ENCODE measurements at regions not wholly inside any gene's neighbourhood (a gene's known extent, or its start where the extent isn't known, plus 50 kb on each side); places are given as distances from the start of the nearest gene placed in this dataset.
"Not testable (repeated sequence)": the region's sequence is repeated elsewhere in the genome, so short reads cannot be mapped to it uniquely, and the experiment has no call there.

DNA sequence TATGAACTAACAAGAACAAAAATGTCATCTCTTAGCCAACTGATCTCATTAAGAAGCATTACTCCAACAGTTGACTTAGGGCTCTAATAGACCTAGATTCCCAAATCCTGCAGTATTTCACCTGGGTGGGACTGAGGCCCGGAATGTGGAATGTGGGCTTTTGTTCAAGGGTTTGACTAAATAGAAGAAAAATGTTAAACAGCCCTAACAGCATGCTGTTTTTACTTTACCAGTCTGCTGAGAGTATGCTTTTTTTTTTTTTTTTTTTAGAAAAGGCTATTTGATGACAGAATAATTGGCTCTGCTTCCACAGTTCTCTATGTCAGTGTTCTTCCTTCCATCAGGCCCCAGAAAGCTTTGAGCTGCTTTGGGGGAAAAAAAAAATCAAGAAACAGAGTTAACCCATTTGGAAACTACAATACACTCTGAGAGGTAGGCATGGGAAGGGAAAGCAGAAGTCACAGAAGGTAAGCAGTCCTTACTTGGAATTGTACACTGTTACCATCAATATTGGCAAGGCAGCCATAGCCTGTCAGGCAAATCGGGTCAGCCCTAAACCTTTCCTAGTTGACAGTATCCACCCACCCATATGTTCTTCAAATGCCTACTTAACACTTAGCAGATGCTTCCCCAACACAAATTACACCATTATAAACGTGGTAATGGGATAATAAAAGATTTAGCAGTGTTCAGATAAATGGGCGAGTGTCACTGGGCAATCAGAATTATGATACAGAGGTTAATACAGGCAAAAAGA lies 224.2 kb downstream of the CNTN3 start:
- CTCF ChIA-PET, result no interaction called here
- Histone ChIP-seq H3K36me3 (ENCODE audit: control insufficient read depth in 2 of 3, insufficient read depth in 3 of 3, low read length in 3 of 3) (no peaks in the 10 kb centered on the region), H3K27ac (ENCODE audit: low read depth, low read length) (no peak overlapping the region), H3K9me3 (ENCODE audit: control insufficient read depth in 2 of 3, low read length in 3 of 3) (no peaks in the 10 kb centered on the region), H3K4me1 (ENCODE audit: control insufficient read depth in 2 of 2, insufficient read depth in 2 of 2, low read length in 2 of 2) (no peaks in the 10 kb centered on the region), H3K27me3 (ENCODE audit: control insufficient read depth in 2 of 2, insufficient read depth in 2 of 2, low read length in 2 of 2) (no peaks in the 10 kb centered on the region), H3K4me3 (ENCODE audit: low read length) (no peak overlapping the region)
- Mint-ChIP-seq H3K36me3 (no peaks in the 10 kb centered on the region), H3K9me3 (peaks cover 1 to 18% (median 6%) of the 10 kb centered on the region in 11 donors), H3K27me3 (no peaks in the 10 kb centered on the region), H3K27ac (no peak overlapping the region), H3K4me3 (no peak overlapping the region), H3K4me1 (no peaks in the 10 kb centered on the region)
- POLR2A ChIA-PET, result no interaction called here
- ATAC-seq, result no peak
- intact Hi-C loops (cut with micrococcal nuclease), result no loop called here
- DNase-seq, result no peak

DNA sequence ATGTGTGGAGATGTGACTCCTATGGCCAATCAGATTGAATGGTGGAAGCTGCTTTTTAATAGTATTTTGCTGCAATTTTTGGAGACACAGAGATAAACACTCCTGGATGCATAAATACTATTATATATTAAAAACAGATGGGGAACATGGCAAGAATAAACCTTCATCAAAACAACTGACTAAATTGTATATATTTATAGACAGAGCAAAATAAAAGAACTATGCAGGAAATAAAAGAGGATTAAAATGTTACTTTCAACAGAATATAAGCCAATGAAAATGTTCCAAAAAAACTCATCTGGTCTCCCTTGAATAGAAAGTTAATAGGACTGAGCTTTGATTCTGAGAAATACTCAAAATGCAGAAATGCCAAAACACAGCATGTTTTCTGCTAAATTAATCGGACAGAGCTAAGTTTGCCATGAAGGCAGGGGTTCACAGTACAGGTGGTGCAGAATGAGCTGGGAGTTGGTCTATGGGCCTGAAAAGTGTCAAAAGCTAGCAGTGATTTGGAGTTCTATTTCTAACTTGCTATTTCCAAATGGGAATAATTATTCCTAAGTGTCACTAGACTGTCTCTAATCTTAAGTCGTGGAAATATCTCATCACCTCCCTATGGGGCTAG lies 227.2 kb downstream of the CNTN3 start:
- Mint-ChIP-seq H3K4me3 (no peak overlapping the region), H3K4me1 (no peaks in the 10 kb centered on the region), H3K27ac (no peak overlapping the region), H3K36me3 (no peaks in the 10 kb centered on the region), H3K27me3 (no peaks in the 10 kb centered on the region), H3K9me3 (peaks cover 0 to 8% (median 4%) of the 10 kb centered on the region in 11 donors)
- no peaks in the 10 kb centered on the region for H3K9me3 ChIP-seq (ENCODE audit: control insufficient read depth in 2 of 3, low read length in 3 of 3)
- no peak overlapping the region for H3K4me3 ChIP-seq (ENCODE audit: low read length)
- intact Hi-C loops (cut with micrococcal nuclease), result no loop called here
- no peaks in the 10 kb centered on the region for H3K27me3 ChIP-seq (ENCODE audit: control insufficient read depth in 2 of 2, insufficient read depth in 2 of 2, low read length in 2 of 2)
- DNase-seq, result no peak
- POLR2A ChIA-PET, result no interaction called here
- H3K36me3 ChIP-seq (ENCODE audit: control insufficient read depth in 2 of 3, insufficient read depth in 3 of 3, low read length in 3 of 3), result no peaks in the 10 kb centered on the region
- CTCF ChIA-PET, result no interaction called here
- no peaks in the 10 kb centered on the region for H3K4me1 ChIP-seq (ENCODE audit: control insufficient read depth in 2 of 2, insufficient read depth in 2 of 2, low read length in 2 of 2)
- H3K27ac ChIP-seq (ENCODE audit: low read depth, low read length), result no peak overlapping the region
- no peak for ATAC-seq

DNA sequence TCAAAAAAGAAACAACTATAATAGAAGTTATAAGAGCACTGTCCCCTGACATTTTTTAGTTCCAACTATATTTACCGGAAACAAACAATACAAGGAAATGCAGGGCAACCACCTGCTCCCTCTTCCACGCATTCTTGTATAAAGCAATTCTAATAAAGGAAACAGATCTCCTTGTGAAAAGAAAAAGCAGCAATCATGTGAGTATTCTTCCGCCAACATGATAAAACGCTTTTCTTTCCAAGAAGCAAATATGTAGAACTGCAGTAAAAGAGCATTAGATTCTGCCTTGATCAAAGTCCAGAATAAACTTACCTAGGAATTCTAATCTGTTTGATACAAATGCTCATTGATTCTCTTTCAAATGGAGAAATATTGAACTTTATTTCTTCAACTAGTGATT lies 230.3 kb downstream of the CNTN3 start:
- no peaks in the 10 kb centered on the region for H3K27me3 ChIP-seq (ENCODE audit: control insufficient read depth in 2 of 2, insufficient read depth in 2 of 2, low read length in 2 of 2)
- H3K9me3 Mint-ChIP-seq, result peaks cover 0 to 13% (median 4%) of the 10 kb centered on the region in 11 donors
- no peaks in the 10 kb centered on the region for H3K36me3 ChIP-seq (ENCODE audit: control insufficient read depth in 2 of 3, insufficient read depth in 3 of 3, low read length in 3 of 3)
- ATAC-seq, result no peak
- H3K4me1 ChIP-seq (ENCODE audit: control insufficient read depth in 2 of 2, insufficient read depth in 2 of 2, low read length in 2 of 2), result no peaks in the 10 kb centered on the region
- H3K27ac Mint-ChIP-seq, result no peak overlapping the region
- no peaks in the 10 kb centered on the region for H3K4me1 Mint-ChIP-seq
- no peak overlapping the region for H3K27ac ChIP-seq (ENCODE audit: low read depth, low read length)
- no peaks in the 10 kb centered on the region for H3K27me3 Mint-ChIP-seq
- H3K4me3 ChIP-seq (ENCODE audit: low read length), result no peak overlapping the region
- no peaks in the 10 kb centered on the region for H3K9me3 ChIP-seq (ENCODE audit: control insufficient read depth in 2 of 3, low read length in 3 of 3)
- POLR2A ChIA-PET, result no interaction called here
- intact Hi-C loops (cut with micrococcal nuclease), result no loop called here
- no peak for DNase-seq
- H3K36me3 Mint-ChIP-seq, result no peaks in the 10 kb centered on the region
- no peak overlapping the region for H3K4me3 Mint-ChIP-seq
- CTCF ChIA-PET, result no interaction called here

DNA sequence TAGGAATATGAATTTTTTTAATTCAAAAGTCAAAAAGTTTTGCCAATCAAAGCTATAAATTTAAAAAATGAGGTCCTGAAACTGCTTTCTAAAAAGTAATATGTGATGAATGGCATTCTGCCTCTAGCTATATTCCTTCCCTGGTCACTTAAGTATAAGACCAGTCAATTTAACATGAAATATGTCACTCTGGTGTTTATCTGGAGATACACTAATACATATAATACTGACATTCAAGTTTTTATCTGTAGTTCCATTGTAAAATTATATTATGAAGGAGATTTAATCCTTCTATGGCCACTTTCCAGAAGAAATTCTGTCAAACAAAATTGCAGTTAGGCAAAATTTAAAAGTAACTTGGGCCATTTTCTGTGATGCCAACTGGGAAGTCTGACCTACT lies 236.8 kb downstream of the CNTN3 start:
- no peaks in the 10 kb centered on the region for H3K27me3 ChIP-seq (ENCODE audit: control insufficient read depth in 2 of 2, insufficient read depth in 2 of 2, low read length in 2 of 2)
- no peak for ATAC-seq
- no peak overlapping the region for H3K27ac Mint-ChIP-seq

DNA sequence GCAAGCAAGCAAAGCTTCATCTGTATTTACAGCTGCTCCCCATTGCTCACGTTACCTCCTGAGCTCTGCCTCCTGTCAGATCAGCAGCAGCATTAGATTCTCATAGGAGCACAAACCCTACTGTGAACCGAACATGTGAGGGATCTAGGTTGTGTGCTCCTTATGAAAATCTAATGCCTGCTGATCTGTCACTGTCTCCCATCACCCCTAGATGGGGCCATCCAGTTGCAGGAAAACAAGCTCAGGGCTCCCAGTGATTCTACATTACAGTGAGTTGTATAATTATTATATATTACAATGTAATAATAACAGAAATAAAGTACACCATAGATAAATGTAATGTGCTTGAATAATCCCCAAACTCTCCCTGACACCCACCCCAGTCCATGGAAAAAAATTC lies 238.1 kb downstream of the CNTN3 start:
- H3K27me3 Mint-ChIP-seq; H3K27me3 ChIP-seq (ENCODE audit: control insufficient read depth in 2 of 2, insufficient read depth in 2 of 2, low read length in 2 of 2); ATAC-seq; CTCF ChIA-PET; intact Hi-C loops (cut with micrococcal nuclease); H3K27ac ChIP-seq (ENCODE audit: low read depth, low read length); POLR2A ChIA-PET; H3K4me3 ChIP-seq (ENCODE audit: low read length); H3K36me3 Mint-ChIP-seq; DNase-seq; H3K9me3 ChIP-seq (ENCODE audit: control insufficient read depth in 2 of 3, low read length in 3 of 3); H3K4me3 Mint-ChIP-seq; H3K36me3 ChIP-seq (ENCODE audit: control insufficient read depth in 2 of 3, insufficient read depth in 3 of 3, low read length in 3 of 3); H3K4me1 Mint-ChIP-seq; H3K4me1 ChIP-seq (ENCODE audit: control insufficient read depth in 2 of 2, insufficient read depth in 2 of 2, low read length in 2 of 2); H3K27ac Mint-ChIP-seq: not testable (repeated sequence)
- H3K9me3 Mint-ChIP-seq, result peaks cover 3 to 34% (median 8%) of the 10 kb centered on the region in 11 donors

More for the DNA sequence above, 236.8 kb downstream of the CNTN3 start:
- Mint-ChIP-seq H3K4me3 (no peak overlapping the region), H3K36me3 (no peaks in the 10 kb centered on the region), H3K27me3 (no peaks in the 10 kb centered on the region), H3K4me1 (no peaks in the 10 kb centered on the region), H3K9me3 (peaks cover 3 to 24% (median 7%) of the 10 kb centered on the region in 11 donors)
- Histone ChIP-seq H3K4me3 (ENCODE audit: low read length) (no peak overlapping the region), H3K36me3 (ENCODE audit: control insufficient read depth in 2 of 3, insufficient read depth in 3 of 3, low read length in 3 of 3) (no peaks in the 10 kb centered on the region), H3K9me3 (ENCODE audit: control insufficient read depth in 2 of 3, low read length in 3 of 3) (no peaks in the 10 kb centered on the region), H3K4me1 (ENCODE audit: control insufficient read depth in 2 of 2, insufficient read depth in 2 of 2, low read length in 2 of 2) (no peaks in the 10 kb centered on the region), H3K27ac (ENCODE audit: low read depth, low read length) (no peak overlapping the region)
- CTCF ChIA-PET, result no interaction called here
- POLR2A ChIA-PET, result no interaction called here
- intact Hi-C loops (cut with micrococcal nuclease), result no loop called here
- DNase-seq, result no peak

DNA sequence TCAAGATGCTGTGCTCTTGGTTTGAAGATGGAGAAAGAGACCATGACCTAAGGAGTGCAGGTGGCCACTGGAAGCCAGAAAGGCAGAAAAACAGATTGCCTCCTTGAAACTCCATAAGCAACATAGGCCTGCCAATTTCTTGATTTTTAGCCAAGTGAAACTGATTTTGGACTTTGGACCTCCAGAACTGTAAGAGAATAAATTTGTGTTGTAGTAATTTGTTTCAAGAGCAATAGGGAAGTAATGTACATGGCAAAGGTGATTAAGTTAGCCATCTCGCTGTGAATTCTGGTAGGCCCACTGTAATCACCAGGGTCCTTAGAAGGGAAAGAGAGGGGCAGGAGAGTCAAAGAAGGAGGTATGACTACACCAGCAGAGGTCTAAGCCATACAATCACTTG lies 238.8 kb downstream of the CNTN3 start:
- peaks cover 3 to 33% (median 8%) of the 10 kb centered on the region in 11 donors for H3K9me3 Mint-ChIP-seq
- H3K36me3 ChIP-seq (ENCODE audit: control insufficient read depth in 2 of 3, insufficient read depth in 3 of 3, low read length in 3 of 3), result no peaks in the 10 kb centered on the region
- H3K4me1 ChIP-seq (ENCODE audit: control insufficient read depth in 2 of 2, insufficient read depth in 2 of 2, low read length in 2 of 2), result no peaks in the 10 kb centered on the region
- H3K4me3 Mint-ChIP-seq, result no peak overlapping the region
- H3K27me3 ChIP-seq (ENCODE audit: control insufficient read depth in 2 of 2, insufficient read depth in 2 of 2, low read length in 2 of 2), result no peaks in the 10 kb centered on the region
- CTCF ChIA-PET, result no interaction called here
- no peaks in the 10 kb centered on the region for H3K9me3 ChIP-seq (ENCODE audit: control insufficient read depth in 2 of 3, low read length in 3 of 3)
- ATAC-seq (no peak), DNase-seq (no peak)
- H3K27ac ChIP-seq (ENCODE audit: low read depth, low read length), result no peak overlapping the region
- H3K4me1 Mint-ChIP-seq, result no peaks in the 10 kb centered on the region
- H3K27ac Mint-ChIP-seq, result no peak overlapping the region
- no peaks in the 10 kb centered on the region for H3K27me3 Mint-ChIP-seq
- intact Hi-C loops (cut with micrococcal nuclease), result no loop called here
- POLR2A ChIA-PET, result no interaction called here
- H3K4me3 ChIP-seq (ENCODE audit: low read length), result no peak overlapping the region
- H3K36me3 Mint-ChIP-seq, result no peaks in the 10 kb centered on the region

DNA sequence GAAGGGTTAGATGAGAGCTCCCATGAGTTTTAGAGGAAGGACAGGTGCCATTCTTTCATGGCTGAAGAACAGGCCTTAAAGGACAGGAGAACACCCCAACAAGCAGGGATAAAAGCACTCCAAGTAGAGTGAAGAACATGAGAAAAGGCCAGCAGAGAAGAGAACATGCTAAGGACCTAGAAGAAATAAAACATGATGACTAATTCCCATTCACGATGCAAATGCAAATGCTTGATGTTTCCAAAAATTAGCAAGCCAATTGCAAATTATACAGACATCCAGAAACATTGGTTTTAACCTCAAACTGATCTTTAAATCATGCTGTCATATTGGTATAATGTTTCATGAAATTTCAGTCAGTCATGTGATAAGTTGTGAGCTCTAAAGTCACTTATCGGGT lies 241.7 kb downstream of the CNTN3 start:
- no peaks in the 10 kb centered on the region for H3K4me1 ChIP-seq (ENCODE audit: control insufficient read depth in 2 of 2, insufficient read depth in 2 of 2, low read length in 2 of 2)
- H3K9me3 Mint-ChIP-seq, result peaks cover 3 to 19% (median 7%) of the 10 kb centered on the region in 11 donors
- H3K27ac Mint-ChIP-seq, result no peak overlapping the region

More for the DNA sequence above, 241.7 kb downstream of the CNTN3 start:
- no peaks in the 10 kb centered on the region for H3K27me3 Mint-ChIP-seq
- ATAC-seq (no peak), DNase-seq (no peak)
- H3K4me3 Mint-ChIP-seq, result no peak overlapping the region
- Histone ChIP-seq H3K9me3 (ENCODE audit: control insufficient read depth in 2 of 3, low read length in 3 of 3) (no peaks in the 10 kb centered on the region), H3K36me3 (ENCODE audit: control insufficient read depth in 2 of 3, insufficient read depth in 3 of 3, low read length in 3 of 3) (no peaks in the 10 kb centered on the region), H3K4me3 (ENCODE audit: low read length) (no peak overlapping the region), H3K27me3 (ENCODE audit: control insufficient read depth in 2 of 2, insufficient read depth in 2 of 2, low read length in 2 of 2) (no peaks in the 10 kb centered on the region), H3K27ac (ENCODE audit: low read depth, low read length) (no peak overlapping the region)
- H3K36me3 Mint-ChIP-seq, result no peaks in the 10 kb centered on the region
- no peaks in the 10 kb centered on the region for H3K4me1 Mint-ChIP-seq
- intact Hi-C loops (cut with micrococcal nuclease), result no loop called here
- POLR2A ChIA-PET, result no interaction called here
- CTCF ChIA-PET, result no interaction called here

Data from naive thymus-derived CD4-positive, alpha-beta T cell (primary cell).